CD4-positive, alpha-beta T cell (primary cell): ENCODE measurements at regions not wholly inside any gene's neighbourhood (a gene's known extent, or its start where the extent isn't known, plus 50 kb on each side); places are given as distances from the start of the nearest gene placed in this dataset.
"Not testable (repeated sequence)": the region's sequence is repeated elsewhere in the genome, so short reads cannot be mapped to it uniquely, and the experiment has no call there.

Experiments used
- ATAC-seq: fragments of 200-7000 bp; cut with Tn5 transposase; one replicate; pipeline ENCODE4 v1.10.0; 2022; ENCODE audit warnings: mild to moderate bottlenecking; ENCODE audit not compliant: poor library complexity
- CTCF ChIA-PET: fragments of 350-600 bp; sonication (Branson Sonifier 250); formaldehyde crosslinking; loops from one replicate; lab custom pipeline; 2021; ENCODE audit warnings: antibody characterized with exemption, inconsistent platforms; lab: Charles Lee
- POLR2A ChIA-PET: fragments of 350-600 bp; sonication (Branson Sonifier 250); formaldehyde crosslinking; loops from one replicate; lab custom pipeline; 2021; ENCODE audit warnings: antibody characterized with exemption, inconsistent platforms; lab: Charles Lee
- DNase-seq, 14 experiments: peaks; one replicate each; pipeline ENCODE4 v3.0.0-alpha.2; 2013 to 2020; ENCODE audit warnings: mixed read lengths in 2 of 14
- H3K27ac ChIP-seq, 2 donors: one replicate each; pipeline versions ENCODE4 v1.5.1 to v1.7.0; 2013; ENCODE audit warnings: low read length in 2 of 2, low read depth in 1 of 2, mild to moderate bottlenecking in 1 of 2
- H3K27me3 ChIP-seq, 2 experiments: 1 replicate in 1 of 2; 2 replicates in 1 of 2; pipeline versions ENCODE4 v1.6.1 to v1.7.0; 2013; ENCODE audit warnings: low read length in 2 of 2, control low read depth in 1 of 2, mild to moderate bottlenecking in 1 of 2, moderate library complexity in 1 of 2; ENCODE audit not compliant: insufficient read depth in 2 of 2, control insufficient read depth in 1 of 2
- H3K36me3 ChIP-seq: one replicate; pipeline ENCODE4 v1.6.1; 2013; ENCODE audit warnings: low read length, control low read depth; ENCODE audit not compliant: insufficient read depth
- H3K4me1 ChIP-seq: one replicate; pipeline ENCODE4 v1.6.1; 2013; ENCODE audit warnings: low read length, control low read depth; ENCODE audit not compliant: insufficient read depth
- H3K4me3 ChIP-seq: one replicate; pipeline ENCODE4 v1.5.1; 2013; ENCODE audit warnings: mild to moderate bottlenecking, low read length, moderate library complexity
- H3K9me3 ChIP-seq, 2 experiments: 1 replicate in 1 of 2; 2 replicates in 1 of 2; pipeline versions ENCODE4 v1.6.1 to v1.7.0; 2013; ENCODE audit warnings: low read length in 2 of 2, mild to moderate bottlenecking in 2 of 2, control low read depth in 1 of 2, moderate library complexity in 1 of 2; ENCODE audit not compliant: control insufficient read depth in 1 of 2, insufficient read depth in 1 of 2
- H3K27ac Mint-ChIP-seq: one replicate; pipeline ENCODE4 v1.8.0; 2020; ENCODE audit warnings: mixed read lengths
- H3K27me3 Mint-ChIP-seq: one replicate; pipeline ENCODE4 v1.8.0; 2021; ENCODE audit warnings: mixed read lengths
- H3K36me3 Mint-ChIP-seq: one replicate; pipeline ENCODE4 v1.8.0; 2021; ENCODE audit warnings: low read depth, mixed read lengths
- H3K4me1 Mint-ChIP-seq: one replicate; pipeline ENCODE4 v1.8.0; 2021; ENCODE audit warnings: low read depth, mixed read lengths
- H3K4me3 Mint-ChIP-seq: one replicate; pipeline ENCODE4 v1.8.0; 2020; ENCODE audit warnings: mild to moderate bottlenecking, mixed read lengths
- H3K9me3 Mint-ChIP-seq: one replicate; pipeline ENCODE4 v1.8.0; 2020; ENCODE audit warnings: mixed read lengths
- CTCF ChIP-seq: fragments of 200-600 bp; IDR thresholded peaks from one replicate; pipeline ENCODE4 v1.8.0; 2022; ENCODE audit warnings: antibody characterized with exemption, mild to moderate bottlenecking
- intact Hi-C, 2 experiments: fragments of 100-400 bp; cut with DNase I in 1 of 2; cut with micrococcal nuclease in 1 of 2; formaldehyde crosslinking; loops; one replicate each; pipeline versions ENCODE4 v1.15.1 to v1.9.0; 2023 to 2025; cut with DNase I, micrococcal nuclease

GRCh38 chr22:16730894-16731293 is 94.3 kb downstream of the XKR3 start:
- H3K27me3 Mint-ChIP-seq, POLR2A ChIA-PET, H3K27ac Mint-ChIP-seq, intact Hi-C loops, H3K27me3 ChIP-seq, H3K4me1 Mint-ChIP-seq, H3K4me3 Mint-ChIP-seq, ATAC-seq, H3K36me3 ChIP-seq, H3K9me3 ChIP-seq, H3K9me3 Mint-ChIP-seq, H3K36me3 Mint-ChIP-seq, H3K4me3 ChIP-seq, DNase-seq, H3K4me1 ChIP-seq, H3K27ac ChIP-seq, CTCF ChIA-PET: not testable (repeated sequence)

GRCh38 chr22:16727491-16727890 is 97.7 kb downstream of the XKR3 start:
- H3K27ac ChIP-seq, H3K4me1 ChIP-seq, H3K27ac Mint-ChIP-seq, H3K4me3 ChIP-seq, H3K4me3 Mint-ChIP-seq, H3K27me3 Mint-ChIP-seq, ATAC-seq, CTCF ChIA-PET, H3K36me3 Mint-ChIP-seq, POLR2A ChIA-PET, DNase-seq, H3K9me3 Mint-ChIP-seq, H3K4me1 Mint-ChIP-seq, H3K36me3 ChIP-seq, intact Hi-C loops, H3K27me3 ChIP-seq, H3K9me3 ChIP-seq: not testable (repeated sequence)

- H3K27ac Mint-ChIP-seq, H3K36me3 Mint-ChIP-seq, H3K4me1 Mint-ChIP-seq, ATAC-seq, H3K27me3 ChIP-seq, H3K9me3 ChIP-seq, DNase-seq, H3K27ac ChIP-seq, intact Hi-C loops, H3K27me3 Mint-ChIP-seq, H3K9me3 Mint-ChIP-seq, H3K4me3 Mint-ChIP-seq, POLR2A ChIA-PET, H3K4me1 ChIP-seq, CTCF ChIA-PET, H3K36me3 ChIP-seq, H3K4me3 ChIP-seq: not testable (repeated sequence)
Measured at GRCh38 chr22:16723241-16723640, 102.0 kb downstream of the XKR3 start.

GRCh38 chr22:16722564-16722963 is 102.6 kb downstream of the XKR3 start:
- H3K27me3 Mint-ChIP-seq: peaks cover 12% of the 10 kb centered on the region
- H3K9me3 ChIP-seq, H3K4me1 ChIP-seq, H3K4me3 Mint-ChIP-seq, CTCF ChIA-PET, intact Hi-C loops, ATAC-seq, H3K36me3 Mint-ChIP-seq, POLR2A ChIA-PET, H3K36me3 ChIP-seq, H3K4me1 Mint-ChIP-seq, H3K9me3 Mint-ChIP-seq, H3K27ac ChIP-seq, H3K4me3 ChIP-seq, H3K27ac Mint-ChIP-seq, H3K27me3 ChIP-seq: not testable (repeated sequence)
- DNase-seq: peak in 2 of 14 experiments; percentile 25 to 43

- Histone ChIP-seq H3K27me3 (no peaks in the 10 kb centered on the region), H3K9me3 (peaks cover 0 to 8% of the 10 kb centered on the region in 2 experiments), H3K36me3 (no peaks in the 10 kb centered on the region), H3K4me3 (no peak overlapping the region), H3K27ac (no peak overlapping the region), H3K4me1 (no peaks in the 10 kb centered on the region)
- no peaks in the 10 kb centered on the region for H3K4me1 Mint-ChIP-seq
- no peak overlapping the region for H3K4me3 Mint-ChIP-seq
- peak in 3 of 14 experiments; percentile 9 to 28 (median 19) for DNase-seq
- ChIA-PET CTCF (no interaction called here), POLR2A (no interaction called here)
- H3K27me3 Mint-ChIP-seq: peaks cover 12% of the 10 kb centered on the region
- no peaks in the 10 kb centered on the region for H3K36me3 Mint-ChIP-seq
- no peak for TF ChIP-seq CTCF
- H3K9me3 Mint-ChIP-seq: no peaks in the 10 kb centered on the region
- no peak for ATAC-seq
- no peak overlapping the region for H3K27ac Mint-ChIP-seq
- intact Hi-C loops: no loop called here
Measured at GRCh38 chr22:16721961-16722360, 103.2 kb downstream of the XKR3 start.
